ENCODE measurements at regions not wholly inside any gene's neighbourhood (a gene's known extent, or its start where the extent isn't known, plus 50 kb on each side); places are given as distances from the start of the nearest gene placed in this dataset.

- TF ChIP-seq GATA2 (IDR thresholded peaks at IDR 0.05; ENCODE audit: low read depth, low read length) (no peak), GATA3 (IDR thresholded peaks at IDR 0.05; ENCODE audit: low read depth, low read length) (no peak)
These were observed 151.1 kb upstream of the TWIST2 start for GRCh38 chr2:238696786-238697185.

- TF ChIP-seq GATA2 (IDR thresholded peaks at IDR 0.05; ENCODE audit: low read depth, low read length) (no peak), GATA3 (IDR thresholded peaks at IDR 0.05; ENCODE audit: low read depth, low read length) (no peak)
These were observed 150.5 kb upstream of the TWIST2 start for GRCh38 chr2:238697193-238698071.

- no peak for TF ChIP-seq GATA2 (IDR thresholded peaks at IDR 0.05; ENCODE audit: low read depth, low read length)
These were observed 149.9 kb upstream of the TWIST2 start for GRCh38 chr2:238698072-238698352.

GRCh38 chr2:238698451-238699306, 149.2 kb upstream of the TWIST2 start:
- no peak for TF ChIP-seq GATA3 (IDR thresholded peaks at IDR 0.05; ENCODE audit: low read depth, low read length)
- TF ChIP-seq GATA2 (IDR thresholded peaks at IDR 0.05; ENCODE audit: low read depth, low read length) = no peak

GRCh38 chr2:238699307-238700116, 148.4 kb upstream of the TWIST2 start:
- TF ChIP-seq GATA2 (IDR thresholded peaks at IDR 0.05; ENCODE audit: low read depth, low read length) (no peak), GATA3 (IDR thresholded peaks at IDR 0.05; ENCODE audit: low read depth, low read length) (no peak)

GRCh38 chr2:238700117-238700457, 147.8 kb upstream of the TWIST2 start:
- TF ChIP-seq GATA2 (IDR thresholded peaks at IDR 0.05; ENCODE audit: low read depth, low read length) = no peak
- no peak for TF ChIP-seq GATA3 (IDR thresholded peaks at IDR 0.05; ENCODE audit: low read depth, low read length)

- TF ChIP-seq GATA2 (IDR thresholded peaks at IDR 0.05; ENCODE audit: low read depth, low read length) = no peak
- no peak for TF ChIP-seq GATA3 (IDR thresholded peaks at IDR 0.05; ENCODE audit: low read depth, low read length)
These were observed 147.2 kb upstream of the TWIST2 start for GRCh38 chr2:238700506-238701340.

GRCh38 chr2:238701341-238702206, 146.3 kb upstream of the TWIST2 start:
- TF ChIP-seq GATA2 (IDR thresholded peaks at IDR 0.05; ENCODE audit: low read depth, low read length) (no peak), GATA3 (IDR thresholded peaks at IDR 0.05; ENCODE audit: low read depth, low read length) (no peak)

- TF ChIP-seq GATA3 (IDR thresholded peaks at IDR 0.05; ENCODE audit: low read depth, low read length) (no peak), GATA2 (IDR thresholded peaks at IDR 0.05; ENCODE audit: low read depth, low read length) (no peak)
These were observed 145.4 kb upstream of the TWIST2 start for GRCh38 chr2:238702276-238703052.

- no peak for TF ChIP-seq GATA3 (IDR thresholded peaks at IDR 0.05; ENCODE audit: low read depth, low read length)
- TF ChIP-seq GATA2 (IDR thresholded peaks at IDR 0.05; ENCODE audit: low read depth, low read length) = no peak
These were observed 144.9 kb upstream of the TWIST2 start for GRCh38 chr2:238703053-238703415.

- no peak for TF ChIP-seq GATA3 (IDR thresholded peaks at IDR 0.05; ENCODE audit: low read depth, low read length)
- no peak for TF ChIP-seq GATA2 (IDR thresholded peaks at IDR 0.05; ENCODE audit: low read depth, low read length)
These were observed 144.4 kb upstream of the TWIST2 start for GRCh38 chr2:238703436-238703835.

Measured in SH-SY5Y (cell line).